Fibroblast of mammary gland (primary cell): ENCODE measurements at regions not wholly inside any gene's neighbourhood (a gene's known extent, or its start where the extent isn't known, plus 50 kb on each side); places are given as distances from the start of the nearest gene placed in this dataset.
A peak's percentile ranks its signal among the peaks of the same experiment; 100 is the strongest.

Experiments used
- DNase-seq: peaks from one replicate; pipeline ENCODE4 v3.0.0-alpha.2; 2010; ENCODE audit warnings: low read depth
- H3K4me3 ChIP-seq: 2 replicates; pipeline ENCODE4 v1.5.1; 2011; ENCODE audit warnings: low read depth, mild to moderate bottlenecking, low read length, moderate library complexity; ENCODE audit not compliant: control insufficient read depth
- CTCF ChIP-seq: conservative IDR thresholded peaks from 2 replicates; pipeline ENCODE4 v1.5.1; 2011; ENCODE audit warnings: low read depth, low read length, inconsistent platforms; ENCODE audit not compliant: control insufficient read depth, insufficient read depth

GRCh38 chr12:107486140-107486892 lies 199.3 kb upstream of the PWP1 start:
- no peak overlapping the region for H3K4me3 ChIP-seq
- DNase-seq = no peak
- no peak for TF ChIP-seq CTCF

DNA sequence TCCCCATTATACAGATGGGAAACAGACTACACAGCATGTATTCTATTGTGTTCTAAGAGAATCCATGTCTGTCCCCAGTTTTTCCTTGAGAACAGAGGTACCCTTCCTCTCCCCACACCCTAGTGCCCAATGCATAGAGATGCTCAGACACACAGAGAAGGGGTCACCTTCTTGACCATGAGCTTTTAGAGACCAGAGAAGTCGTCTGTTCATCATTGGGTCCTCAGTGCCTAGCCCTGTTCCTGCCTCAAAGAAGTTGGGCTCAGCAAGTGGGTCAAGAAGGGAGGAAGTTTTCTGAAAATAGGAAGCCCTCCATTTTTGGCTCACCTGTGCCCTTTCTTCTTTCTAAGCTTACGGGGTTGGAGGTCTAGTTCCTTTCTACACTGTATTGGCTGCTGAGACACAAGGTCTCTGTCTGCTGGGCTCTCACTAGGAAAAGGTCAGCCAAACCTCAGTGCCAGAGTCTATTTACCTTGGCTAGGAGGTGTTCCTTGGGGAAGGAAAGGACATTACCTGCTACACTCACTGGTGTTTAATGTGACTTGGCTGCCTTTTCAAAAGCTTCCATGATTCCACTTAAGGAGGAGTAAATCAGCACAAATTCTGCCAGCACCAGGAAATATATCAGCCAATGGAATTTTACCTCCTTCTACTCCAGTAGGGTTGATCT lies 198.5 kb upstream of the PWP1 start:
- TF ChIP-seq CTCF = no peak
- DNase-seq = no peak
- no peak overlapping the region for H3K4me3 ChIP-seq

- no peak for TF ChIP-seq CTCF
- DNase-seq = peak; percentile 87
- H3K4me3 ChIP-seq = no peak overlapping the region
Observed at GRCh38 chr12:107488666-107489065, 196.9 kb upstream of the PWP1 start.

DNA sequence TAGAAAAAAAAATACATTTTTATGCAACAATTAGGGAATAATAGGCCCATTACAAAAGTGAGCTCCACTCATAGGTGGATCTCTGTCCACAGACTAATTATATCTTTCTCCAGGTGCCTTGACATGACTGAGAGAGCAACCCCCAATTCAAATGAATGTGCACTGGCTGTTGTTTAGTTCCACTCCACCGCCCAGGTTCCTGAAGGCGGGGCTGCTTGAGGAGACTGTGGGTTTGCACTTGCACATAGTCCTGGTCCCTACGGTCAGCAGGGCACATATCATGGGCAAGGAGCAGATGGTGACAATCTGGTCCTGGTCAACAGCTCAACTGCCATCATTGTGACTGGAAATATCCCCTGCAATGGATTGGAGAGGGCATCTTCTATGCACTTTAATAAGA lies 195.6 kb upstream of the PWP1 start:
- no peak overlapping the region for H3K4me3 ChIP-seq
- TF ChIP-seq CTCF = no peak
- DNase-seq = no peak

- DNase-seq = peak; percentile 80
- no peak for TF ChIP-seq CTCF
- H3K4me3 ChIP-seq = no peak overlapping the region
Observed at GRCh38 chr12:107491856-107492255, 193.7 kb upstream of the PWP1 start.

GRCh38 chr12:107492393-107493134 lies 193.0 kb upstream of the PWP1 start:
- no peak for DNase-seq
- H3K4me3 ChIP-seq = no peak overlapping the region
- TF ChIP-seq CTCF = no peak
